ENCODE measurements at regions not wholly inside any gene's neighbourhood (a gene's known extent, or its start where the extent isn't known, plus 50 kb on each side); places are given as distances from the start of the nearest gene placed in this dataset.
"Not testable (repeated sequence)": the region's sequence is repeated elsewhere in the genome, so short reads cannot be mapped to it uniquely, and the experiment has no call there.

DNA sequence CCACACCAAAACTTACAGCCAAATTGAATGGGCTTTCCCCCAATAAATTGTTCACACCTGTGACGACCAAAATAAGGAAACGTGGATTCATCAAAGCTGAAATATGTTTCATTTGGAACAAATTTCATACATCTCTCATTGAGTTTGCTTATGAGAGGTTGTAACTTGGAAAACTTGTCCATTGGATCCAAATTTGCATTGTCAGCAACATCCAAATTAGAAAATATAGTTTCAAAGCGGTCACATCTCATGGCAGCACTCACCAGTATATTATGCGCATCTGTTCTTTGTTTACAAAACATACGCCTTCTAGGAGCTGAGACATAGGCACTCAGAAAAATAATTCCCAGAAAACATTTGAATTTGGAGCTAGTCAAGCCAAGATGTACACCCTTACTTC, 1028.2 kb upstream of the USP15 start:
- DNase-seq (ENCODE audit: insufficient read length, low spot score) (no peak), FAIRE-seq (no peak)
- TF ChIP-seq SPI1 (IDR thresholded peaks at IDR 0.05; ENCODE audit: low read depth, low read length) (no peak), TAF1 (IDR thresholded peaks at IDR 0.05; ENCODE audit: low read depth, low read length) (no peak), POLR2AphosphoS5 (IDR thresholded peaks at IDR 0.05; ENCODE audit: low read depth, low read length) (no peak), POU2F2 (IDR thresholded peaks at IDR 0.05; ENCODE audit: low read depth, low read length) (no peak), POLR2A (IDR thresholded peaks at IDR 0.05; ENCODE audit: low read depth, low read length) (no peak), PAX5 (IDR thresholded peaks at IDR 0.05; ENCODE audit: insufficient read depth, low read length, severe bottlenecking) (no peak)

DNA sequence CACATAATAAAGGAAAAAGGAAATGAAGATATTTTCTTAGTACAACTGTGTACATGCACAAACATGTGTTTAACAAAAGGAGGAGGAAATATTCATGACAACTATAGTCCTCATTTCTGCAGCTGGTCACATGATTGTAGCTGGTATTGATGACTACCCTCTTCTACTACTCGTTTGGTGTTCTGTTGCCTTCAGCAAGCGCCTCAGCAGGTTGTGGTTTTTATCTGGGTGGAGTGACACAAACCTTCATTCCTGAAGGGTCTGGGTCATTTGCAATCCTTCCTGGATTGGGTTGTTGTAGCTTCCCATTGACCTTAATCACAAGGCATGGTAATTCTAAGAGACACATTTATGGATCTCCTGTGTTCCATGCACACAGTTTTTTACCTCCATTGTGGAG, 1009.9 kb upstream of the USP15 start:
- no peak for FAIRE-seq
- TF ChIP-seq POU2F2 (IDR thresholded peaks at IDR 0.05; ENCODE audit: low read depth, low read length) (no peak), SPI1 (IDR thresholded peaks at IDR 0.05; ENCODE audit: low read depth, low read length) (no peak), PAX5 (IDR thresholded peaks at IDR 0.05; ENCODE audit: insufficient read depth, low read length, severe bottlenecking) (no peak), POLR2A (IDR thresholded peaks at IDR 0.05; ENCODE audit: low read depth, low read length) (no peak), TAF1 (IDR thresholded peaks at IDR 0.05; ENCODE audit: low read depth, low read length) (no peak), POLR2AphosphoS5 (IDR thresholded peaks at IDR 0.05; ENCODE audit: low read depth, low read length) (no peak)
- DNase-seq (ENCODE audit: insufficient read length, low spot score): no peak

DNA sequence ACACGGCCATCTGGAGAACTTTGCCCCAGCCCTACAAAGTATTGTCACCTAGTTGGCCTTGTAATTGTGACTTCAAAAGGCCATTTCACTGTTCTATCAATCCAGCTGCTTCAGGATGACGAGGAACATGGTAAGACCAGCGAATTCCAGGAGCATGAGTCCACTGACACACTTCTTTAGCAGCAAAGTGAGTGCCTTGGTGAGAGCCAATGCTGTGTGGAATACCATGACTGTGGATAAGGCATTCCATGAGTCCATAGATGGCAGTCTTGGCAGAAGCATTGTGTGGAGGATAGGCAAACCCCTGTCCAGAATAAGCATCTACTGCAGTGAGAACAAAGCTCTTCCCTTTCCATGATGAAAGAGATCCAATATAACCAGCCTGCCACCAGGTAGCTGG, 1009.1 kb upstream of the USP15 start:
- no peak for FAIRE-seq
- TF ChIP-seq POLR2AphosphoS5 (IDR thresholded peaks at IDR 0.05; ENCODE audit: low read depth, low read length) (no peak), SPI1 (IDR thresholded peaks at IDR 0.05; ENCODE audit: low read depth, low read length) (no peak), TAF1 (IDR thresholded peaks at IDR 0.05; ENCODE audit: low read depth, low read length) (no peak), PAX5 (IDR thresholded peaks at IDR 0.05; ENCODE audit: insufficient read depth, low read length, severe bottlenecking) (no peak), POU2F2 (IDR thresholded peaks at IDR 0.05; ENCODE audit: low read depth, low read length) (no peak), POLR2A (IDR thresholded peaks at IDR 0.05; ENCODE audit: low read depth, low read length) (no peak)
- no peak for DNase-seq (ENCODE audit: insufficient read length, low spot score)

DNA sequence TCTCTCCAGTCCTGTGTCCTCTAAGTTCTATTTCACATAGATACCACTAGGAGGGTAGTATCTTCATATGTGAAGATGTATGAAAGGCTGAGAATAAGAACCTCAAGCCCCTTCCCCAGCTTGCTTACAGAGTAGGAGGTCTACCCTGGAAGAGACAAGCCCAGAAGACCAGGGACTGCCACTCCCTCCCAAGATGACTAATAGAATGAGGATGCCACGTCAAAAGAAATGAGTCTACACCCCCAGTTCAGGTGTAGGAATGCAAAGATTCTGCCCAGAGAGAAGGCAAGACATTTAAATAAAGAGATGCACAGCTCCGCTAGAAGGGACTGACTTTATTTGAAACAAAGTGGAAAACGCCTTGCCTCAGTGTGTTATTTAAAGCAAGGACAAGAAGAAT, 1006.0 kb upstream of the USP15 start:
- TF ChIP-seq POLR2A (IDR thresholded peaks at IDR 0.05; ENCODE audit: low read depth, low read length): no peak
- FAIRE-seq (no peak), DNase-seq (ENCODE audit: insufficient read length, low spot score) (no peak)

DNA sequence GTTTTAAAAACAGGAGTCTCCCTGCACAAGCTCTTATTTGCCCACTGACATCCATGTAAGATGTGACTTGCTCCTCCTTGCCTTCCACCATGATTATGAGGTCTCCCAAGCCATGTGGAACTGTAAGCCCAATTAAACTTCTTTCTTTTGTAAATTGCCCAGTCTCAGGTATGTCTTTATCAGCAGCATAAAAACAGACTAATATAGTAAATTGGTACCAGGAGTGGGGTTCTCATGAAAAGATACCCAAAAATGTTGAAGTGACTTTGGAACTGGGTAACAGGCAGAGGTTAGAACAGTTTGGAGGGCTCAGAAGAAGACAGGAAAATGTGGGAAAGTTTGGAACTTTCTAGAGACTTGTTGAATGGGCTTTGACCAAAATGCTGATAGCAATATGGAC, 995.9 kb upstream of the USP15 start:
- FAIRE-seq; DNase-seq (ENCODE audit: insufficient read length, low spot score): not testable (repeated sequence)

DNA sequence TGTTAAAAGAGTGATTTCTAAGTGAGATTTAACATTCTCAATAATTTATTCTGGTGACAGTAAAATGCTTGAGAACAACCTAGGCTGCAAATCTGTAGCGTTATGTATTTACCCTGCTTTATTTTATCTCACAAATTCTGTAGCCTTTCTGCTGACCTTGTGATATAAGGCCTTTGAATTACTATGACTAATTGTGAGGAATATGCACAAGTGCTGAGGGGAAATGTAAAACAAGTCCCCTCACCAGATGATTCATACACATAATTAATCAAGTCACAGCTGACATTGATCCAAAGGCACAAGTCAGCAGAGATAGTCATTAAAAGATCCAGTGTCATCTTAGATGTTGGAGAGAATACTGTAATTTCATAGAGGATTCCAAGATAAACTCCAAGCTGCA, 992.7 kb upstream of the USP15 start:
- FAIRE-seq (no peak), DNase-seq (ENCODE audit: insufficient read length, low spot score) (no peak)
- no peak for TF ChIP-seq POLR2A (IDR thresholded peaks at IDR 0.05; ENCODE audit: low read depth, low read length)
- TF ChIP-seq POLR2AphosphoS5 (IDR thresholded peaks at IDR 0.05; ENCODE audit: low read depth, low read length): no peak
- TF ChIP-seq PAX5 (IDR thresholded peaks at IDR 0.05; ENCODE audit: insufficient read depth, low read length, severe bottlenecking): no peak
- TF ChIP-seq SPI1 (IDR thresholded peaks at IDR 0.05; ENCODE audit: low read depth, low read length): no peak
- TF ChIP-seq POU2F2 (IDR thresholded peaks at IDR 0.05; ENCODE audit: low read depth, low read length): no peak
- TF ChIP-seq TAF1 (IDR thresholded peaks at IDR 0.05; ENCODE audit: low read depth, low read length): no peak

DNA sequence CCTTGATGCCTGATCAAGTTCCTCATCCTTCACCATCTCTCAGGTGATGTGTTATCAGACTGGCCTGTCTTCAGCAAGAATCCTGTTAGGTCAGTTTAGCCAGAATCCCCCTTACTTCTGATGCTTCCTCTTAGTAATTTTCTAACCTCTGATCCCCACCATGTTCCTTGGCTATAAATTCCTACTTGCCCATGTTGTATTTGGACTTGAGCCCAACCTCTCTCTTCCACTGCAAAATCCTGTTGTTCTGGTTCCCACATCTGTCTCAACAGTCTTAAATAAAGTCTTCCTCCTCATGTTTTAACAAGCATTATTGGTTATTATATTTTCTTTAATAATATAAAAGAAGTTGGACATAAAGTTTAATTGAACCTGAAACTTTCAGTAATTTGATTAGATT, 987.8 kb upstream of the USP15 start:
- FAIRE-seq (no peak), DNase-seq (ENCODE audit: insufficient read length, low spot score) (no peak)
- TF ChIP-seq SPI1 (IDR thresholded peaks at IDR 0.05; ENCODE audit: low read depth, low read length): no peak

DNA sequence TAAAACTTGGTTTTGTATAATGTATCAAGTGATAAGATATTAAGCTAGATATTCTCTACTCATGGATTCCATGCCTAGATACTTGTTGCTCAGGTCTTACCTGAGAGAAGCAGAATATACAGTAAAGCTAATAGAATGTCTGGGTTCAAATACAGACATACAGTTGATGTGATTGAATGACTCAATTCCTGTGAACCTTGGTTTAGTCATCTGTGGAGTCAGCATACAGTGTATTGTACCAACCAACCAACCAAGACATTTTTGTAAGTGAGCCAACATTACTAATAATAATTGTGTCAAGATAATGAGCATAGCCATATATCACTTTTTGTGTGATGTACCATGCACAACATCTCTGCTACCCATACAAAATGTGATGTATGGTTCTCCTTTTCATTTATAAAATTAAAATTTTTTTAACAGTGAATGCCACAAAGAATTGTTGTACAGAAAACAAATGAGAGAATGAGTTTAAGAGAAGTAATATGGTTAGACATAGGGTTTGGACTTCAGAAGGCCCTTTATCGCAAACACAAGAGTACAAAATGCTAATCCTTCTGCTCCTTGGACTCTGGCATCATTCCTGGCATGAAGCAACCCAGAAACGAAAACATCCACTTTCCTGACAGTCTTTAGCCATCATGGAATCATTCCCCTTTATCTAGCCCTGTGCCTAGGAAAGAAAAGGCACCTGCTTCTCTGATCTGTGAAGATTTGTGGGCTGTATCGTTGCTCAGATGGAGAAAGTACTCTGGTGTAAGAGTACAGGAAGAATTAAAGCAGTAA, 977.2 kb upstream of the USP15 start:
- FAIRE-seq (no peak), DNase-seq (ENCODE audit: insufficient read length, low spot score) (no peak)
- TF ChIP-seq PAX5 (IDR thresholded peaks at IDR 0.05; ENCODE audit: insufficient read depth, low read length, severe bottlenecking) (no peak), POLR2A (IDR thresholded peaks at IDR 0.05; ENCODE audit: low read depth, low read length) (no peak), TAF1 (IDR thresholded peaks at IDR 0.05; ENCODE audit: low read depth, low read length) (no peak), POU2F2 (IDR thresholded peaks at IDR 0.05; ENCODE audit: low read depth, low read length) (no peak), POLR2AphosphoS5 (IDR thresholded peaks at IDR 0.05; ENCODE audit: low read depth, low read length) (no peak), SPI1 (IDR thresholded peaks at IDR 0.05; ENCODE audit: low read depth, low read length) (no peak)

DNA sequence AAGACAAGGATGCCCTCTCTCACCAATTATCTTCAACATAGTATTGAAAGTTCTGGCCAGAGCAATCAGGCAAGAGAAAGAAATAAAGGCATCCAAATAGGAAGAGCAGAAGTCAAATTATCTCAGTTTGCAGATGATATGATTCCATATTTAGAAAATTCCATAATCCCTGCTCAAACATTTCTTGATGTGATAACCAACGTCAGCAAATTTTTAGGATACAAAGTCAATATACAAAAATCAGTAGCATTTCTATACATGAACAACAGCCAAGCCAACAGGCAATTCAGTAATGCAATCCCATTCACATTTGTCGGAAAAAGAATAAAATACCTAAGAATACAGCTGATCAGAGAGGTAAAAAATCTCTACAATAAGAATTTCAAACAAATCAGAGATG, 969.7 kb upstream of the USP15 start:
- FAIRE-seq (no peak), DNase-seq (ENCODE audit: insufficient read length, low spot score) (no peak)
- no peak for TF ChIP-seq PAX5 (IDR thresholded peaks at IDR 0.05; ENCODE audit: insufficient read depth, low read length, severe bottlenecking)
- TF ChIP-seq POLR2A (IDR thresholded peaks at IDR 0.05; ENCODE audit: low read depth, low read length): no peak
- TF ChIP-seq POLR2AphosphoS5 (IDR thresholded peaks at IDR 0.05; ENCODE audit: low read depth, low read length): no peak
- no peak for TF ChIP-seq TAF1 (IDR thresholded peaks at IDR 0.05; ENCODE audit: low read depth, low read length)
- no peak for TF ChIP-seq SPI1 (IDR thresholded peaks at IDR 0.05; ENCODE audit: low read depth, low read length)
- TF ChIP-seq POU2F2 (IDR thresholded peaks at IDR 0.05; ENCODE audit: low read depth, low read length): no peak

DNA sequence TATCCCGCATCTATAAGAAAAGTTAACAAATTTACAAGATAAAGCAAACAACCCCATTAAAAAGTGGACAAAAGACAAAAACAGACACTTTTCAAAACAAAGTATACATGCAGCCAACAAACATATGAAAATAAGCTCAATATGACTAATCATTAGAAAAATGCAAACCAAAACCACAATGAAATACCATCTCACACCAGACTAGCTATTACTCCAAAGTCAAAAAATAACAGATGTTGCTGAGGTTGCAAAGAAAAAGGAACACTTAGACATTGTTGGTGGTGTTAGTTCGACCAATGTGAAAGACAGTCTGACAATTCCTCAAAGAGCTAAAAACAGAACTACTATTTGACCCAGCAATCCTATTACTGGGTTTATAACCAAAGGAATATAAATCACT, 968.6 kb upstream of the USP15 start:
- FAIRE-seq (no peak), DNase-seq (ENCODE audit: insufficient read length, low spot score) (no peak)
- no peak for TF ChIP-seq SPI1 (IDR thresholded peaks at IDR 0.05; ENCODE audit: low read depth, low read length)
- TF ChIP-seq POU2F2 (IDR thresholded peaks at IDR 0.05; ENCODE audit: low read depth, low read length): no peak
- TF ChIP-seq PAX5 (IDR thresholded peaks at IDR 0.05; ENCODE audit: insufficient read depth, low read length, severe bottlenecking): no peak
- TF ChIP-seq POLR2AphosphoS5 (IDR thresholded peaks at IDR 0.05; ENCODE audit: low read depth, low read length): no peak
- no peak for TF ChIP-seq TAF1 (IDR thresholded peaks at IDR 0.05; ENCODE audit: low read depth, low read length)
- TF ChIP-seq POLR2A (IDR thresholded peaks at IDR 0.05; ENCODE audit: low read depth, low read length): no peak

DNA sequence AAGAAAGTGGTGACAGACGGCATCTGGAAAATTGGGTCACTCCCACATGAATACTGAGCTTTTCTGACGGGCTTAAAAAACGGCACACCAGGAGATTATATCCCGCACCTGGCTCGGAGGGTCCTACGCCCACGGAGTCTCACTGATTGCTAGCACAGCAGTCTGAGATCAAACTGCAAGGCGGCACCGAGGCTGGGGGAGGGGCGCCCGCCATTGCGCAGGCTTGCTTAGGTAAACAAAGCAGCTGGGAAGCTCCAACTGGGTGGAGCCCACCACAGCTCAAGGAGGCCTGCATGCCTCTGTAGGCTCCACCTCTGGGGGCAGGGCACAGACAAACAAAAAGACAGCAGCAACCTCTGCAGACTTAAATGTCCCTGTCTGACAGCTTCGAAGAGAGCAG, 966.2 kb upstream of the USP15 start:
- not testable (repeated sequence) for FAIRE-seq; DNase-seq (ENCODE audit: insufficient read length, low spot score)
